Osteocyte (in vitro differentiated cells): ENCODE measurements at regions not wholly inside any gene's neighbourhood (a gene's known extent, or its start where the extent isn't known, plus 50 kb on each side); places are given as distances from the start of the nearest gene placed in this dataset.
"Not testable (repeated sequence)": the region's sequence is repeated elsewhere in the genome, so short reads cannot be mapped to it uniquely, and the experiment has no call there.

Source experiments
- DNase-seq: peaks from one replicate; pipeline ENCODE4 v3.0.0; 2021; ENCODE audit warnings: mixed read lengths; ENCODE audit not compliant: unreplicated experiment; ENCODE audit errors: extremely low spot score
- H3K27ac Mint-ChIP-seq: one replicate; pipeline ENCODE4 v1.8.0; 2021; ENCODE audit warnings: mild to moderate bottlenecking, mixed read lengths; ENCODE audit not compliant: unreplicated experiment
- H3K27me3 Mint-ChIP-seq: one replicate; pipeline ENCODE4 v1.8.0; 2021; ENCODE audit warnings: mixed read lengths; ENCODE audit not compliant: unreplicated experiment
- H3K36me3 Mint-ChIP-seq: one replicate; pipeline ENCODE4 v1.8.0; 2021; ENCODE audit warnings: mixed read lengths; ENCODE audit not compliant: unreplicated experiment
- H3K4me1 Mint-ChIP-seq: one replicate; pipeline ENCODE4 v1.8.0; 2021; ENCODE audit warnings: mixed read lengths; ENCODE audit not compliant: unreplicated experiment
- H3K4me3 Mint-ChIP-seq: one replicate; pipeline ENCODE4 v1.8.0; 2021; ENCODE audit warnings: mild to moderate bottlenecking, moderate library complexity, mixed read lengths; ENCODE audit not compliant: unreplicated experiment
- H3K9me3 Mint-ChIP-seq: one replicate; pipeline ENCODE4 v1.8.0; 2021; ENCODE audit warnings: mixed read lengths; ENCODE audit not compliant: unreplicated experiment
- TF ChIP-seq, protein P1 (sequence below): fragments of 200-600 bp; sonication (generic); IDR thresholded peaks from 2 replicates; pipeline ENCODE4 v1.5.0; 2021; ENCODE audit warnings: antibody characterized with exemption, mild to moderate bottlenecking, moderate library complexity

DNA sequence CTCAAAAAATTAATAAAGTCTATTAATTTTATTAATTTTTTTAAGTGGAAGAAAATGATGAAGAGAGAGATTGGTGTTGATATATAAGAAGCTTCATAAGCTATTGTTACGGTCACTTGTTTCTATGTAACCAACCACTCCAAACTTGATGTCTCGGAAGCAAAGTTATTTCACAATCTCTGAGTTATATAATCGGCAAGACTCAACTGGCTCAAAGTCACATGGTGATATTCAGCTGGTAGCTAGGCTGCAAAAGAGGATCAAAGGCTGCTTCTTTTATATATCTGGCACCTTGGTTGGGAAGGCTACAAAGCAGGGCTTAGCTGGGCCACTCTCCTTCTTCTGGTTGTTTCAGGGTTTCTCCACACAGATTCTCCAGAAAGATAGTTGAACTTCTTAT is 245.1 kb upstream of the ARHGAP42 start:
- Mint-ChIP-seq H3K4me3 (no peak overlapping the region), H3K36me3 (no peaks in the 10 kb centered on the region), H3K27me3 (no peaks in the 10 kb centered on the region), H3K4me1 (no peaks in the 10 kb centered on the region), H3K9me3 (no peaks in the 10 kb centered on the region), H3K27ac (no peak overlapping the region)
- TF ChIP-seq, protein P1, sequence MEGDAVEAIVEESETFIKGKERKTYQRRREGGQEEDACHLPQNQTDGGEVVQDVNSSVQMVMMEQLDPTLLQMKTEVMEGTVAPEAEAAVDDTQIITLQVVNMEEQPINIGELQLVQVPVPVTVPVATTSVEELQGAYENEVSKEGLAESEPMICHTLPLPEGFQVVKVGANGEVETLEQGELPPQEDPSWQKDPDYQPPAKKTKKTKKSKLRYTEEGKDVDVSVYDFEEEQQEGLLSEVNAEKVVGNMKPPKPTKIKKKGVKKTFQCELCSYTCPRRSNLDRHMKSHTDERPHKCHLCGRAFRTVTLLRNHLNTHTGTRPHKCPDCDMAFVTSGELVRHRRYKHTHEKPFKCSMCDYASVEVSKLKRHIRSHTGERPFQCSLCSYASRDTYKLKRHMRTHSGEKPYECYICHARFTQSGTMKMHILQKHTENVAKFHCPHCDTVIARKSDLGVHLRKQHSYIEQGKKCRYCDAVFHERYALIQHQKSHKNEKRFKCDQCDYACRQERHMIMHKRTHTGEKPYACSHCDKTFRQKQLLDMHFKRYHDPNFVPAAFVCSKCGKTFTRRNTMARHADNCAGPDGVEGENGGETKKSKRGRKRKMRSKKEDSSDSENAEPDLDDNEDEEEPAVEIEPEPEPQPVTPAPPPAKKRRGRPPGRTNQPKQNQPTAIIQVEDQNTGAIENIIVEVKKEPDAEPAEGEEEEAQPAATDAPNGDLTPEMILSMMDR, result no peak
- DNase-seq, result no peak

DNA sequence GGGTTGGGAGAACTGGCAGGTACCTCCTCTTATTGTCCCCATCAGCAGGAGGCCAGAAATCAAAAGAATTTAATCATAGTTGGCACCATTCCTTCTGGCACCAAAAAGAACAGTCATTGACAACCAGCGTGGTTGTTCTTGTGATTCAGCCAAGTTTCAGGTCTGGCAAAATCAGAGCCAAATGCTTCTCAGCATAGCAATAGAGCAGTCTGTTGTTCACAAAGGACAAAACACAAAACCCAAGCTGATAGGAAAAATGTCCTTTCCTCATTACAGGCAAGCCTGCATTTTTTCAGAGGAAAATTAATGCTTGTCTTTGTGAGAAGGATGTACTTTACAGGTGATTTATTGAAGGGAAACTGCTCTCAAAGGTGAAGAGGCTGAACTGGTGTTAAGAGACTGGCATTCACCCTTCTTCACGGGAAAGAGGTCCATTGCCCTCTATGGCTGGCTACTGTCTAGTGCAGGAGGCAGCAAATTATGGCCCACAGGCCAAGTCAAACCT is 241.8 kb upstream of the ARHGAP42 start:
- Mint-ChIP-seq H3K27ac (no peak overlapping the region), H3K9me3 (no peaks in the 10 kb centered on the region), H3K27me3 (no peaks in the 10 kb centered on the region), H3K36me3 (no peaks in the 10 kb centered on the region), H3K4me3 (no peak overlapping the region), H3K4me1 (no peaks in the 10 kb centered on the region)
- TF ChIP-seq, protein P1, result no peak
- no peak for DNase-seq

DNA sequence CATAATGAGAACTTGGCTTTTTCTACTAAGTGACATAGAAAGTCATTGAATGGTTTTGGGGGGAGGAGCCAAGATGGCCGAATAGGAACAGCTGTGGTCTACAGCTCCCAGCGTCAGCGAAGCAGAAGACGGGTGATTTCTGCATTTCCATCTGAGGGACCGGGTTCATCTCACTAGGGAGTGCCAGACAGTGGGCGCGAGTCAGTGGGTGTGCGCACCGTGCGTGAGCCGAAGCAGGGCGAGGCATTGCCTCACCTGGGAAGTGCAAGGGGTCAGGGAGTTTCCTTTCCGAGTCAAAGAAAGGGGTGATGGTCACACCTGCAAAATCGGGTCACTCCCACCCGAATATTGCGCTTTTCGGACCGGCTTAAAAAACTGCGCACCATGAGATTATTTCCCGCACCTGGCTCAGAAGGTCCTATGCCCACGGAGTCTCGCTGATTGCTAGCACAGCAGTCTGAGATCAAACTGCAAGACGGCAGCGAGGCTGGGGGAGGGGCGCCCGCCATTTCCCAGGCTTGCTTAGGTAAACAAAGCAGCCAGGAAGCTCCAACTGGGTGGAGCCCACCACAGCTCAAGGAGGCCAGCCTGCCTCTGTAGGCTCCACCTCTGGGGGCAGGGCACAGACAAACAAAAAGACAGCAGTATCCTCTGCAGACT is 235.2 kb upstream of the ARHGAP42 start:
- H3K27ac Mint-ChIP-seq, H3K27me3 Mint-ChIP-seq, H3K9me3 Mint-ChIP-seq, H3K36me3 Mint-ChIP-seq, H3K4me1 Mint-ChIP-seq, H3K4me3 Mint-ChIP-seq, DNase-seq: not testable (repeated sequence)

DNA sequence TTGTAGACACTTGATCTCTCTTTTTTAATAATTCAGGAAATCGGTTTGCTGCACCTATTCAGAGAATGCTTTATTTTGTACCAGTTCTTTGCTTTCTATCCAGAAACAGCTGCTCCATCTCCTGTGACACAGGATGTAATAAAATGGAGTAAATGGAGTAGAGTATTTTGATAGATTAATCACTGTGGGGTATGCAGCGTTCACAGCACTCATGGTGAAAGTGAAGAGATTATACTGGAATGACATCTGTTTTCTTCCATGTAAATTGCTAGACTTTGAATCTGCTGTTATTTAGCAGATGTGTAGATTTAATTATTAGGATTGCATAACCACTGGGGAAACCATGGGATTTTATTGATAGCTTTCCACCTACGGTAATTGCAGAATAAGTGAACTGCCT is 227.3 kb upstream of the ARHGAP42 start:
- no peak for DNase-seq
- Mint-ChIP-seq H3K27ac (no peak overlapping the region), H3K36me3 (no peaks in the 10 kb centered on the region), H3K4me3 (no peak overlapping the region), H3K27me3 (no peaks in the 10 kb centered on the region), H3K9me3 (no peaks in the 10 kb centered on the region), H3K4me1 (no peaks in the 10 kb centered on the region)
- TF ChIP-seq, protein P1, result no peak

DNA sequence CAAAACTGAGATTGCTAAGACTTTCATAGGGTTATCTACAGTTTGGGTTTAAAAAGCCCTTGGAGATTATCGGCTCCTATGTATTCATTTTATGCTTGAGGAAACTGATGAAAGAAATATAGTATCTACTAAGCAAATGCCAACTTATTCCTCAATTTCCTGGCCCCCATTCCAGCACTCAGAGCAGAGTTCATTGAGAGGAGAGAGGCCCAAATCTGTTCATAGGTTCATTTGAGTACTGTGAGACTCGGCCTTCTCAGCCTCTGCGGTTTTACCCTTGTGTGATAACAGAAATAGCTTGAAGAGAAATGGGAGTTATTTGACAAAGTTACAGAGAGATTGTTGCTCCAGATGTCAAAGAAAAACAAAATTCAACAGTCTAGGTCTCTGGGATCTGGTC is 226.7 kb upstream of the ARHGAP42 start:
- no peaks in the 10 kb centered on the region for H3K9me3 Mint-ChIP-seq
- no peaks in the 10 kb centered on the region for H3K27me3 Mint-ChIP-seq
- H3K4me1 Mint-ChIP-seq, result no peaks in the 10 kb centered on the region

More for the DNA sequence above, 226.7 kb upstream of the ARHGAP42 start:
- TF ChIP-seq, protein P1, result no peak
- no peaks in the 10 kb centered on the region for H3K36me3 Mint-ChIP-seq
- no peak for DNase-seq
- no peak overlapping the region for H3K4me3 Mint-ChIP-seq
- H3K27ac Mint-ChIP-seq, result no peak overlapping the region
